IMR-90 (cell line): ENCODE measurements at regions not wholly inside any gene's neighbourhood (a gene's known extent, or its start where the extent isn't known, plus 50 kb on each side); places are given as distances from the start of the nearest gene placed in this dataset.

Experiments
- ATAC-seq: fragments of 200-7000 bp; cut with Tn5 transposase; 2 replicates; pipeline ENCODE4 v1.9.1; 2020; ENCODE audit warnings: low read depth, mild to moderate bottlenecking, moderate library complexity
- BruUV-seq: library from RNA; stranded (reverse); fragments of 400-500 nt; replicated peaks from 2 replicates; lab custom pipeline; 2021; lab: Mats Ljungman, UMichigan
- CTCF ChIA-PET: fragments of 300-600 bp; formaldehyde crosslinking; extraction: SDS; loops from one replicate; lab custom pipeline; 2021; ENCODE audit warnings: antibody characterized with exemption; lab: Yijun Ruan, JAX
- POLR2A ChIA-PET: fragments of 300-600 bp; sonication (Branson Sonifier 250); formaldehyde crosslinking; loops from one replicate; lab custom pipeline; 2022; ENCODE audit warnings: antibody characterized with exemption; ENCODE audit not compliant: unreplicated experiment; lab: Charles Lee
- DNase-seq: peaks from one replicate; pipeline ENCODE4 v3.0.0; 2013
- H2AFZ ChIP-seq: replicated peaks from 2 replicates; pipeline ENCODE3; 2013; ENCODE audit warnings: low read length, mild to moderate bottlenecking; ENCODE audit not compliant: poor library complexity
- H2AK5ac ChIP-seq: 2 replicates; pipeline ENCODE4 v1.6.1; 2013; ENCODE audit warnings: low read depth, low read length, inconsistent platforms
- H2AK9ac ChIP-seq: replicated peaks from 2 replicates; pipeline ENCODE3; 2013; ENCODE audit warnings: mild to moderate bottlenecking, low read depth, low read length, moderate library complexity; ENCODE audit not compliant: poor library complexity
- H2BK120ac ChIP-seq: 2 replicates; pipeline ENCODE4 v1.6.1; 2013; ENCODE audit warnings: low read depth, low read length, inconsistent platforms
- H2BK15ac ChIP-seq: 3 replicates; pipeline ENCODE4 v1.6.1; 2013; ENCODE audit warnings: low read depth, low read length, inconsistent platforms
- H2BK20ac ChIP-seq: 2 replicates; pipeline ENCODE4 v1.6.1; 2013; ENCODE audit warnings: low read depth, mild to moderate bottlenecking, inconsistent platforms, low read length, moderate library complexity
- H2BK5ac ChIP-seq: 2 replicates; pipeline ENCODE4 v1.6.1; 2013; ENCODE audit warnings: mild to moderate bottlenecking, low read depth, low read length, inconsistent platforms; ENCODE audit not compliant: poor library complexity, severe bottlenecking
- H3K14ac ChIP-seq: replicated peaks from 2 replicates; pipeline ENCODE4 v1.6.1; 2013; ENCODE audit warnings: low read depth, low read length, inconsistent platforms
- H3K18ac ChIP-seq: 2 replicates; pipeline ENCODE4 v1.6.1; 2013; ENCODE audit warnings: low read depth, low read length, control low read depth
- H3K23ac ChIP-seq: 2 replicates; pipeline ENCODE4 v1.6.1; 2013; ENCODE audit warnings: low read depth, low read length, inconsistent platforms
- H3K27ac ChIP-seq: 2 replicates; pipeline ENCODE4 v1.5.1; 2013; ENCODE audit warnings: mild to moderate bottlenecking, control low read depth, low read length; ENCODE audit not compliant: insufficient read depth
- H3K27me3 ChIP-seq: 2 replicates; pipeline ENCODE4 v1.6.1; 2013; ENCODE audit warnings: low read length; ENCODE audit not compliant: control insufficient read depth, insufficient read depth
- H3K36me3 ChIP-seq: 2 replicates; pipeline ENCODE4 v1.6.1; 2013; ENCODE audit warnings: low read length, mixed read lengths; ENCODE audit not compliant: control insufficient read depth, insufficient read depth
- H3K4ac ChIP-seq: 2 replicates; pipeline ENCODE4 v1.6.1; 2013; ENCODE audit warnings: low read depth, low read length, inconsistent platforms
- H3K4me1 ChIP-seq: 2 replicates; pipeline ENCODE4 v1.6.1; 2013; ENCODE audit warnings: low read length, mixed read lengths; ENCODE audit not compliant: control insufficient read depth, insufficient read depth
- H3K4me2 ChIP-seq: 2 replicates; pipeline ENCODE4 v1.6.1; 2013; ENCODE audit warnings: low read depth, mild to moderate bottlenecking, control low read depth, low read length, moderate library complexity
- H3K4me3 ChIP-seq: 2 replicates; pipeline ENCODE4 v1.5.1; 2013; ENCODE audit warnings: low read depth, mild to moderate bottlenecking, control low read depth, low read length, moderate library complexity; ENCODE audit not compliant: insufficient read depth
- H3K56ac ChIP-seq: 2 replicates; pipeline ENCODE4 v1.6.1; 2013; ENCODE audit warnings: low read length, inconsistent platforms; ENCODE audit not compliant: insufficient read depth; ENCODE audit errors: extremely low read depth
- H3K79me1 ChIP-seq, 2 experiments: 2 replicates each; pipeline ENCODE4 v1.6.1; 2013; ENCODE audit warnings: low read length in 2 of 2, inconsistent platforms in 1 of 2, low read depth in 1 of 2
- H3K9ac ChIP-seq: 2 replicates; pipeline ENCODE4 v1.6.1; 2013; ENCODE audit warnings: low read depth, low read length, control low read depth
- H3K9me1 ChIP-seq: 2 replicates; pipeline ENCODE4 v1.6.1; 2013; ENCODE audit warnings: low read length, inconsistent platforms; ENCODE audit not compliant: insufficient read depth
- H3K9me3 ChIP-seq: 2 replicates; pipeline ENCODE4 v1.6.1; 2013; ENCODE audit warnings: low read length; ENCODE audit not compliant: control insufficient read depth, insufficient read depth
- H4K20me1 ChIP-seq: 2 replicates; pipeline ENCODE4 v1.6.1; 2013; ENCODE audit warnings: low read length, inconsistent platforms; ENCODE audit not compliant: insufficient read depth
- H4K5ac ChIP-seq: 2 replicates; pipeline ENCODE4 v1.6.1; 2013; ENCODE audit warnings: mild to moderate bottlenecking, low read depth, low read length, control low read depth
- H4K8ac ChIP-seq, 2 experiments: 2 replicates each; pipeline ENCODE4 v1.6.1; 2013; ENCODE audit warnings: low read depth in 2 of 2, low read length in 2 of 2, control low read depth in 1 of 2, inconsistent platforms in 1 of 2
- H4K91ac ChIP-seq: 2 replicates; pipeline ENCODE4 v1.6.1; 2013; ENCODE audit warnings: low read depth, low read length, inconsistent platforms; ENCODE audit not compliant: insufficient read depth
- BHLHE40 ChIP-seq: fragments of 150-350 bp; IDR thresholded peaks from 2 replicates; pipeline ENCODE4 v1.6.1; 2016; ENCODE audit warnings: mild to moderate bottlenecking, low read depth, low read length
- CEBPB ChIP-seq: IDR thresholded peaks from 2 replicates; pipeline ENCODE4 v1.6.1; 2012; ENCODE audit warnings: low read depth, low read length, improper control_type of control experiment
- CHD1 ChIP-seq: IDR thresholded peaks from 2 replicates; pipeline ENCODE4 v1.6.1; 2012; ENCODE audit warnings: low read depth, low read length, improper control_type of control experiment
- CTCF ChIP-seq: conservative IDR thresholded peaks from 2 replicates; pipeline ENCODE4 v1.5.1; 2012; ENCODE audit warnings: mild to moderate bottlenecking, low read depth, low read length, improper control_type of control experiment
- ELK1 ChIP-seq: fragments of 150-350 bp; IDR thresholded peaks from 2 replicates; pipeline ENCODE4 v1.6.1; 2016; ENCODE audit warnings: low read depth, mild to moderate bottlenecking, low read length, moderate library complexity, borderline replicate concordance
- FOS ChIP-seq: fragments of 150-350 bp; IDR thresholded peaks from 2 replicates; pipeline ENCODE4 v1.6.1; 2016; ENCODE audit warnings: low read depth, low read length
- MAFK ChIP-seq: IDR thresholded peaks from 2 replicates; pipeline ENCODE4 v1.6.1; 2012; ENCODE audit warnings: low read depth, low read length, improper control_type of control experiment
- MAZ ChIP-seq: IDR thresholded peaks from 2 replicates; pipeline ENCODE4 v1.6.1; 2012; ENCODE audit warnings: low read depth, mild to moderate bottlenecking, low read length, improper control_type of control experiment, moderate library complexity, borderline replicate concordance
- MXI1 ChIP-seq: IDR thresholded peaks from 2 replicates; pipeline ENCODE4 v1.6.1; 2012; ENCODE audit warnings: low read depth, mild to moderate bottlenecking, low read length, moderate library complexity, borderline replicate concordance
- NFE2L2 ChIP-seq: fragments of 150-350 bp; IDR thresholded peaks from 2 replicates; pipeline ENCODE4 v1.6.1; 2016; ENCODE audit warnings: low read depth, mild to moderate bottlenecking, low read length
- POLR2A ChIP-seq: IDR thresholded peaks from 2 replicates; pipeline ENCODE4 v1.6.1; 2012; ENCODE audit warnings: mild to moderate bottlenecking, low read depth, low read length
- RAD21 ChIP-seq: IDR thresholded peaks from 2 replicates; pipeline ENCODE4 v1.6.1; 2012; ENCODE audit warnings: low read length, improper control_type of control experiment
- RCOR1 ChIP-seq: IDR thresholded peaks from 2 replicates; pipeline ENCODE4 v1.6.1; 2012; ENCODE audit warnings: mild to moderate bottlenecking, low read length, improper control_type of control experiment; ENCODE audit not compliant: insufficient replicate concordance
- RFX5 ChIP-seq: IDR thresholded peaks from 2 replicates; pipeline ENCODE4 v1.8.0; 2012; ENCODE audit warnings: low read depth, mild to moderate bottlenecking, low read length, moderate library complexity
- SMC3 ChIP-seq: fragments of 150-350 bp; IDR thresholded peaks from 2 replicates; pipeline ENCODE4 v1.6.1; 2016; ENCODE audit warnings: low read depth, mild to moderate bottlenecking, antibody characterized with exemption, low read length, moderate library complexity
- USF2 ChIP-seq: fragments of 150-350 bp; IDR thresholded peaks from 2 replicates; pipeline ENCODE4 v1.6.1; 2017; ENCODE audit warnings: mild to moderate bottlenecking, antibody characterized with exemption, low read length, low read depth
- WGBS, 2 experiments: methylation state at CpG; one replicate each; pipeline versions ENCODE4 v1.1.5 to v1.1.7; 2013; ENCODE audit warnings: missing lambda C conversion rate in 2 of 2; ENCODE audit not compliant: insufficient read length in 1 of 2; ENCODE audit errors: extremely low coverage in 2 of 2; 5-methylcytosine and 5-hydroxymethylcytosine counted together
- dilution Hi-C: fragments of 300-500 bp; cut with HindIII; formaldehyde crosslinking; loops from one replicate; pipeline ENCODE4 v1.14.3; 2018; ENCODE audit warnings: low sequenced_read_pairs; ENCODE audit not compliant: unreplicated experiment
- in situ Hi-C: fragments of 300-500 bp; cut with MboI; formaldehyde crosslinking; loops from 3 replicates; pipeline ENCODE4 v1.14.3; 2019; ENCODE audit warnings: low sequenced_read_pairs, inconsistent platforms, mixed read lengths
- intact Hi-C: fragments of 100-400 bp; cut with micrococcal nuclease; formaldehyde crosslinking; loops from 2 replicates; pipeline ENCODE4 v1.10.0; 2022

GRCh38 chr5:2143088-2143487 is 260.4 kb upstream of the IRX4 start:
- H3K4ac ChIP-seq, result no peak overlapping the region
- H3K56ac ChIP-seq, result no peak overlapping the region
- TF ChIP-seq RAD21, result no peak
- no peak for TF ChIP-seq USF2
- no peak for TF ChIP-seq NFE2L2
- no peak for TF ChIP-seq MXI1
- no peak for TF ChIP-seq CEBPB
- TF ChIP-seq ELK1, result no peak
- no peak for TF ChIP-seq RFX5
- TF ChIP-seq RCOR1, result no peak
- no peak for TF ChIP-seq POLR2A
- no peak for TF ChIP-seq BHLHE40
- no peak for TF ChIP-seq MAZ
- TF ChIP-seq CHD1, result no peak
- TF ChIP-seq SMC3, result no peak
- TF ChIP-seq CTCF, result no peak
- no peak for TF ChIP-seq FOS
- TF ChIP-seq MAFK, result no peak
- in situ Hi-C loops (no loop called here), intact Hi-C loops (no loop called here), dilution Hi-C loops (no loop called here)
- no peaks in the 10 kb centered on the region for H4K20me1 ChIP-seq
- no peaks in the 10 kb centered on the region for H3K36me3 ChIP-seq
- peaks cover 31% of the 10 kb centered on the region for H3K9me3 ChIP-seq
- no peaks in the 10 kb centered on the region for H3K4me1 ChIP-seq
- ATAC-seq (no peak), DNase-seq (no peak)
- H2AFZ ChIP-seq, result no peak overlapping the region
- no peak overlapping the region for H4K91ac ChIP-seq
- no peak overlapping the region for H4K5ac ChIP-seq
- no peak overlapping the region for H3K9ac ChIP-seq
- H2BK5ac ChIP-seq, result no peak overlapping the region
- no peak overlapping the region for H3K4me2 ChIP-seq
- H3K18ac ChIP-seq, result no peak overlapping the region
- no peak overlapping the region for H2BK20ac ChIP-seq
- no peaks in the 10 kb centered on the region for H3K79me1 ChIP-seq
- no peaks in the 10 kb centered on the region for H3K9me1 ChIP-seq
- no peak overlapping the region for H2AK9ac ChIP-seq
- H3K27ac ChIP-seq, result no peak overlapping the region
- H2BK120ac ChIP-seq, result no peak overlapping the region
- no peak overlapping the region for H2BK15ac ChIP-seq
- H3K4me3 ChIP-seq, result no peak overlapping the region
- H2AK5ac ChIP-seq, result no peak overlapping the region
- no CpG with 5 or more reads among the region's 11 CpGs for WGBS, 2 experiments
- CTCF ChIA-PET, result no interaction called here
- POLR2A ChIA-PET, result no interaction called here
- H3K14ac ChIP-seq, result no peak overlapping the region
- no peak overlapping the region for H4K8ac ChIP-seq
- BruUV-seq, result no TSS peak
- H3K23ac ChIP-seq, result no peak overlapping the region
- H3K27me3 ChIP-seq, result no peaks in the 10 kb centered on the region
